Esophagus squamous epithelium (tissue), 5 donors: ENCODE measurements at regions not wholly inside any gene's neighbourhood (a gene's known extent, or its start where the extent isn't known, plus 50 kb on each side); places are given as distances from the start of the nearest gene placed in this dataset.

ENCODE experiments used
- DNase-seq: peaks from one replicate; lab custom pipeline; 2025; lab: John Stamatoyannopoulos, UW
- H3K27ac ChIP-seq, 4 donors: fragments of 200-600 bp; sonication (generic); one replicate each; pipeline ENCODE4 v1.5.1; 2016 to 2019; ENCODE audit warnings: mild to moderate bottlenecking in 1 of 4
- H3K27me3 ChIP-seq, 4 donors: fragments of 200-600 bp; sonication (generic); 1 replicate in 3 of 4; 2 replicates in 1 of 4; pipeline versions ENCODE4 v1.5.1 to v1.6.0; 2017 to 2021; ENCODE audit warnings: antibody characterized with exemption in 1 of 4
- H3K36me3 ChIP-seq, 3 donors: fragments of 200-600 bp; sonication (generic); one replicate each; pipeline ENCODE4 v1.5.1; 2016 to 2019
- H3K4me1 ChIP-seq, 3 donors: fragments of 200-600 bp; sonication (generic); one replicate each; pipeline ENCODE4 v1.5.1; 2017 to 2019
- H3K4me3 ChIP-seq, 4 donors: fragments of 200-600 bp; sonication (generic); 1 replicate in 3 of 4; 2 replicates in 1 of 4; pipeline ENCODE4 v1.5.1; 2016 to 2019; ENCODE audit warnings: mild to moderate bottlenecking in 2 of 4, moderate library complexity in 1 of 4
- H3K9me3 ChIP-seq, 3 donors: fragments of 200-600 bp; sonication (generic); one replicate each; pipeline ENCODE4 v1.5.1; 2016 to 2019
- CTCF ChIP-seq, 6 experiments: fragments of 450-650 bp in 4 of 6; fragments of 200-600 bp in 2 of 6; sonication (generic) in 2 of 6; IDR thresholded peaks; one replicate each; pipeline ENCODE4 v1.5.1; 2016 to 2019; ENCODE audit warnings: antibody characterized with exemption in 6 of 6, mild to moderate bottlenecking in 4 of 6, moderate library complexity in 4 of 6
- POLR2A ChIP-seq, 4 donors: fragments of 450-650 bp; IDR thresholded peaks; one replicate each; pipeline ENCODE4 v1.6.1; 2017; ENCODE audit warnings: antibody characterized with exemption in 4 of 4, mild to moderate bottlenecking in 4 of 4, moderate library complexity in 3 of 4
- WGBS, 2 donors: methylation state at CpG; one replicate each; pipeline ENCODE4 v1.1.5; 2018; 5-methylcytosine and 5-hydroxymethylcytosine counted together
- intact Hi-C: fragments of 100-400 bp; cut with DNase I; formaldehyde crosslinking; loops from one replicate; pipeline ENCODE4 v1.15.0; 2022
- small RNA-seq, 4 donors: library from RNA; depleted of rRNA; stranded (forward); fragments of <200 nt; gene quantifications; one replicate each; pipeline ENCODE3, GENCODE V24; 2016
- donor health status: DM: yes; HTN: yes; CAD: no.

DNA sequence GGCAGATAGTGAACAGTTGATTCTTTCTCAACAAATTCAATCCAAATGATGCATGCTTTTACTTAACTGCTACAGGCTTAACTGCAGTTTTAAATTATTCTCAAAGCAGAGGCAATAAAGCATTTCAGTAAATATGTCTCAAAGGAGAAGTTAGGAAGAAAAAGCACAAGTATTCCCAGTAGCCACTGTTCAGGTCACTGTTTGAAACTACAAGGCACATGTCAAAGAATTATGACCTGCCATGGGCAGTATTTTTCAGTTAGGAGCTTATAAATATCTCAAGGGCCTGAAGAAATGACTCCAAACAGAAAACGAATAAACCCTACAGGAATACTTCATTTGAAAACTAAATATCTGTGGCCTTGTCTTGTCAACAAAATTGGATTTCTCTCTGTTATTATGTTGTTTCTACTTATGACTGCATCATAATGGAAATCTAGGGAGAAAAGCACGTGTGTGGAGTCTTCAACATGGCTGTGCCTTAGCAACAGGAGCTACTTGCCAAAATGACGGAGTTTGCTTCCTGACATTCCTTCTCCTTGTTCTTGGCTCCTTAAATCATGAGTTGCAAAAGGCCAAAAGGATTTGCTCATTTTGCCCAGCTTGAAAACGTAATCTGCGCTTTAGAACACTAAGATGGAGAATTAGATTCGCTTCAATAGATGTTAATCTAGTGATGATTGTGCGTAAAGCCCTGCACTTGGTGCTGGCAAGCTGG lies 67.6 kb upstream of the GPR101 start:
- Histone ChIP-seq H3K4me3 (no peak overlapping the region), H3K27me3 (no peaks in the 10 kb centered on the region), H3K4me1 (no peaks in the 10 kb centered on the region), H3K36me3 (no peaks in the 10 kb centered on the region), H3K27ac (no peak overlapping the region), H3K9me3 (no peaks in the 10 kb centered on the region)
- DNase-seq, result no peak
- no peak for TF ChIP-seq CTCF (IDR thresholded peaks at IDR 0.05)
- TF ChIP-seq POLR2A (IDR thresholded peaks at IDR 0.05), result no peak
- WGBS, 2 donors, result 52 to 74% methylated on average over 4 to 7 of the region's 7 CpGs
- intact Hi-C loops, result no loop called here

Small RNA genes lying in the stretch of these regions (small RNA-seq; reads per million reads assigned to genes)
- gene AL355309.1, result 0 reads per million in 4 donors
